GM19324 (cell line): ENCODE measurements at regions not wholly inside any gene's neighbourhood (a gene's known extent, or its start where the extent isn't known, plus 50 kb on each side); places are given as distances from the start of the nearest gene placed in this dataset.
"Not testable (repeated sequence)": the region's sequence is repeated elsewhere in the genome, so short reads cannot be mapped to it uniquely, and the experiment has no call there.

Experiments used
- ATAC-seq: cut with Tn5 transposase; IDR thresholded peaks from one replicate; pipeline ENCODE4 v1.9.1; 2021; ENCODE audit warnings: mild to moderate bottlenecking, moderate library complexity; ENCODE audit not compliant: unreplicated experiment, low FRiP score

DNA sequence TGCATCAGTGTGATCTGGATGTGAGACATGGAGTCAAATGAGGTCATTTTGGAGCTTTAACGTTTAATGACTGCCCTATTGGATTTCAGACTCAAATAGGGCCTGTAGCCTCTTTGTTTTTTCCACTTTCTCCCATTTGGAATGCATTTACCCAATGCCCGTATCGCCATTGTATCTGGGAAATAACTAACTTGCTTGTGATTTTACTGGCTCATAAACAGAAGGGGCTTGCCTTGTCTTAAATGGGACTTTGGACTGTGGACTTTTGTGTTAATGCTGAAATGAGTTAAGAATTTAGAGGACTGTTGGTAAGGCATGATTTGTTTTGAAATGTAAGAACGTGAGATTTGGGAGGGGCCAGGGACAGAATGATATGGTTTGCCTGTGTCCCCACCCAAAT is 494.6 kb downstream of the CHSY3 start:
- ATAC-seq = no peak

DNA sequence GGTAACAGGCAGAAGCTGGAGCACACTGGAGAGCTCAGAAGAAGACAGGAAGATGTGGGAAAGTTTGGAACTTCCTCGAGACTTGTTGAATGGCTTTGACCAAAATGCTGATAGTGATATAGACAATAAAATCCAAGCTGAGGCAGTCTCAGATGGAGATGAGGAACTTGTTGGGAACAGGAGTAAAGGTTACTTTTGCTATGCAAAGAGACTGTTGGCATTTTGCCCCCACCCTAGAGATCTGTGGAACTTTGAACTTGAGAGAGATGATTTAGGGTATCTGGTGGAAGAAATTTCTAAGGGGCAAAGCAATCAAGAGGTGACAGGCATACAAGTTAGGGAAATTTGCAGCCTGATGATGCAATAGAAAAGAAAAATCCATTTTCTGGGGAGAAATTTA is 493.5 kb downstream of the CHSY3 start:
- ATAC-seq = not testable (repeated sequence)

DNA sequence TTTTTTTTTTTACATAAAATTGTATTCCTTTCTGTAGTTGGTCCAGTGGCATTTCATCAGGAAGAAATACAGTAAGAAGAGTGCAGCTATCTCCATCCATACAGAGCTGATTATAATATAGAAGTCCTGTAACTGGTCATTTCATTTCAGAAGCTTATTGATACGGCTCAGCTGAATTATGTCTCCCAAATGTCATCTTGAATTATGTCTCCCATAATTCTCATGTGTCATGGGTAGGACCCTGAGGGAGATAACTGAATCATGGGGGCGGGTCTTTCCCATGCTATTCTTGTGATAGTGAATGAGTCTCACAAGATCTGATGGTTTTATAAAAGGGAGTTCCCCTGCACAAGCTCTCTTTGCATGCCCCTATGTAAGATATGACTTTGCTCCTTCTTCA is 492.9 kb downstream of the CHSY3 start:
- no peak for ATAC-seq

DNA sequence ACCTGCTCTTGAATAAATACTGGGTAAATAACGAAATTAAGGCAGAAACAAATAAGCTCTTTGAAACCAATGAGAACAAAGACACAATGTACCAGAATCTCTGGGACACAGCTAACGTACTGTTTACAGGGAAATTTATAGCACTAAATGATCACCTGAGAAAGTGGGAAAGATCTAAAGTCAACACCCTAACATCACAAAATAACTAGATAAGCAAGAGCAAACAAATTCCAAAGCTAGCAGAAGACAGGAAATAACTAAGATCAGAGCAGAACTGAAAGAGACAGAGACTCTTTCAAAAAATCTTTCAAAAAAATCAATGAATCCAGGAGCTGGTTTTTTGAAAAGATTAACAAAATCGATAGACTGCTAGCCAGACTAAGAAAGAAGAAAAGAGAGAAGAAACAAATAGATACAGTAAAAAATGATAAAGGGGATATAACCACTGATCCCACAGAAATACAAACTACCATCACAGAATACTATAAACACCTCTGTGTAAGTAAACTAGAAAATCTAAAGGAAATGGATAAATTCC is 487.5 kb downstream of the CHSY3 start:
- ATAC-seq = not testable (repeated sequence)

DNA sequence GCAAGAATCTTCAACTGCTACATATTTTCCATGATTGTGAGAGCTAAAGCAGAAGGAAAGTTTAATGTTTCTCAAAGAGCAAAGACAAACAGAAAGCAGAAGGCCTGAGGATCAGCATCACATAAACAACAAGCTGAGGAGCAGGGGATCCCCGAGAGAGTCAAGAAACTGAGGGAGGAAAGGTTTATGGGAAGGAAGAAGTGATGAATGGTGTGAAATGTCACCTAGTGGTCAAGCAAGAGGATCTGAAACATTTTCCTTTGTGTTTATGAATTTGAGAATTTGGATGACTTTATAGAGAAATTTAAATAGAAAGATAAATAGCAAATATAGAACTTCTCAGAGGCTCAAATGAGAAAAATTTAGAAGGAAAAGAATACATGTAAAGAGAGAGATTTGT is 481.9 kb downstream of the CHSY3 start:
- no peak for ATAC-seq

DNA sequence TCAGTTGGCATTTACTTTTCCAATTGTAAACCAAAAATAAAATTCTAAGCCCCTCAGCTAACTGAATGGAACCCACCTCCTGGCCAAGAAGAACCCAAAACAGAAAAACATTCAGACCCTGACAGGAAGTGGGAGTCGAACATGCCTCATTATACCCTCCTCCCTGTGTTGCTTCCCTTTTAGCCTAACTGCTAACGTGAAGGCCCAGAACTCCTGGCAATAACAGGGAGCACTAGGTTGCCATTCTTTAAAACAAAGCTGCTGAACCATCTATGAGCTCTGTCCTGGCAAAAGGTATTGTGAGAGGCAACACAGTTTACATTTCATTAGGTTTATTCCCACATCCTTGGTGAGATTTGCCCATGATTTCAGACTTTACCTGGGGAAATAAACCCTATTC is 481.4 kb downstream of the CHSY3 start:
- ATAC-seq = no peak

DNA sequence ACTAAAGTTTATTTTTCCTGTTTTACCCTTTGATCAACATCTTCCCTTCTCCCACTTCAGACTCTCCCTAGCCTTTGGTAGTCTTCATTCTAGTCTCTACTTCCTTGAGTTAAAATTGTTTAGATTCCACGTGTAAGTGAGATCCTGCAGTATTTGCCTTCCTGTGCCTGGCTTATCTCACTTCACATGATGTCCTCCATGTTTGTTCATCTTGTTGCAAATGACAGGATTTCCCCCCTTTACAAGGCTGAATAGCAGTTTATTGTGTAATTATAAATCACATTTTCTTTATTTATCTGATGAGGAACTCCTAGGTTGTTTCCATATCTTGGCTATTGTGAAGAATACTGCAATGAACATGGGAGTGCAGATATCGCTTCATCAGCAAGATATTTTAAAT is 461.7 kb downstream of the CHSY3 start:
- no peak for ATAC-seq

DNA sequence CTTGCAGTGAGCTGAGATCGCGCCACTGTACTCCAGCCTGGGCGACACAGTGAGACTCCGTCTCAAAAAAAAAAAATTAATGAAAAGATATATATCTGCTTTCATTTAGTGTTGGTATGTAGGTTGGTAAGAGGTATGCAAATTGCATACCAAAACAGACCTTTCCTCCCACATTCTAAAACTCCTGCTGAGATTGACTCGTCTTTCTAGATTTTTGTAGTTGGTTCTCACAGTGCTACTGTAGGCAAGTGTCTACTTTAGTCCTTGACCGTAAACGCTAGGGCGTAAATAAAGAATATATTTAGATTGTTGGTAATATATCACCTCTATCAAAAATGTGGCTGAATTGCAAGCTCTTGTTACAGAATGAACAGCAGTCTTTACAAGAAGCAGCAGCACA is 445.9 kb downstream of the CHSY3 start:
- no peak for ATAC-seq

DNA sequence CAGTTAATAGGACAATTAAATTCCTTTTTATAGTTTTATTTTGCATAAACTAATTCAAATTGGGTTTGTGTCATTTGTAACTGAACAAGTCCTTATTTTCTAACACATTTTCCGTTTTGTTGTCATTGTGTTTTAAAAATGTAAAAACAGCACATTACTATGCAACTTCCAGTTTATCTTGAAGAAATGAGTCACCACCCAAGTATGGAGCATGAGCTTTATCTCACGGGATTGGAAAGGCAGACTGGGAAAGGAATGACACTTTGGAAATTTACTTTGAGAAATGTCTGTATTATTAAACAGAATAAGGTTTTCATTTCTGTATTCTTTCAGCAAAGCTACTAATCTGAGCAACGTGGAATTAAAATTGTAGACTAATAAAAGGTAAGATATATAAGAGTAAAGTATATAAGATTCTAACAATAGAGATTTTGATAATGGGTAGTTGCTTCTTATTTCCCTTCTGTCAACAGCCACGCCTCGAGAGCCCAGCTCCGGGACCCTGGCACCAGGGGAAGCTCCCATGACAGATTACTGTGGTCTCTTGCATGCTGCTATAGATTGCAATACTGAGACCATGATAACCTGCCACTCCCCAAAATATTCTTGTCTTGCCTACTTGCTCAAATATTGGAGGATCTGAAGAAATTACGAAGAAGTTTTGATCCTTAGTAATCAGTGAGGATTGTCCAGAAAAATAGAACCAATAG is 433.1 kb downstream of the CHSY3 start:
- ATAC-seq = no peak

DNA sequence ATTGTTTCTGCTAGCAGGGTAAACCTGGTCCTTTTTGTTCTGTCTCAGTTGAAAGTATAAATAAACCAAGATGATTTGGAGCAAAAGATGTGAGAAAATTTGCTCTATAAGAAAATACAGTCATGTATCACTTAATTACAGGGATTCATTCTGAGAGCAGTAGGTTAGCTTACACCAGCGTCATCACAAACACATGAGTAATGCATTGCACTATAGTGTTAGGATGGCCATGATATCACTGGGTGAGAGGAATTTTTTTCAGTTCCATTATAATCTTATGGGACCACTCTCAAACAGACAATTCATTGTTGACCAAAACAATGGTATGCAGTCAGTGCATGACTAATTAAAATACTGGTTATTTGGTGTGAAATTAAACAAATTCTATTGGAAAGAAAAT is 430.9 kb downstream of the CHSY3 start:
- no peak for ATAC-seq

DNA sequence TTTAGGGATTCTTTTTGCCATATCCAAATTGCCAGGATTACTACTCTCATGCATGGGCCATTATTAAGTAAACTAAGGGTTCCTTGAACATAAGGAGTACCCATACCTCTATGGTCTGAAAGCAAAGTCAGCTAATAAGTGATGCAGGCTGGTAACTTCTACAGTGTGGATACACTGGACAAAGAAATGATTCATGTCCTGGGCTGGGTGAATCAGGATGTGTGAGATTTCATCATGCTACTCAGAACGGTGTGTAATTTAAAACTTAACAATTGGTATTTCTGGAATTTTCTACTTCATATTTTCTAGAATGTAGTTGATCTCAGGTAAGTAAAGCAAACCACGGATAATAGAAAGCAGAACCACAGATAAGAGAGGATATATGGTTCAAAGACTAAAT is 428.8 kb downstream of the CHSY3 start:
- ATAC-seq = no peak

DNA sequence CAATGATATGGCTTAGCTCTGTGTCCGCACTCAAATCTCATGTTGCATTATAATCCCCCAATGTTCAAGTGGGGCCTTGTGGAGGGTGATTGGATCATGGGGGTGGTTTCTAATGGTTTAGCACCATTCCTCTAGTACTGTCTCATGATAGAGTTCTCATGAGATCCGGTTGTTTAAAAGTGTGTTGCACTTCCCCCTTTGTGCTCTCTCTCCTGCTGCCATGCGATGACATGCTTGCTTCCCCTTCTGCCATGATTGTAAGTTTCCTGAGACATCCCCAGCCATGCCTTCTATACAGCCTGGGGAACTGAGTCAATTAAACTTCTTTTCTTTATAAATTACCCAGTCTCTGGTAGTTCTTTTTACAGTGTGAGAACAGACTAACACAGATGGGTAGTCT is 427.1 kb downstream of the CHSY3 start:
- ATAC-seq = no peak

DNA sequence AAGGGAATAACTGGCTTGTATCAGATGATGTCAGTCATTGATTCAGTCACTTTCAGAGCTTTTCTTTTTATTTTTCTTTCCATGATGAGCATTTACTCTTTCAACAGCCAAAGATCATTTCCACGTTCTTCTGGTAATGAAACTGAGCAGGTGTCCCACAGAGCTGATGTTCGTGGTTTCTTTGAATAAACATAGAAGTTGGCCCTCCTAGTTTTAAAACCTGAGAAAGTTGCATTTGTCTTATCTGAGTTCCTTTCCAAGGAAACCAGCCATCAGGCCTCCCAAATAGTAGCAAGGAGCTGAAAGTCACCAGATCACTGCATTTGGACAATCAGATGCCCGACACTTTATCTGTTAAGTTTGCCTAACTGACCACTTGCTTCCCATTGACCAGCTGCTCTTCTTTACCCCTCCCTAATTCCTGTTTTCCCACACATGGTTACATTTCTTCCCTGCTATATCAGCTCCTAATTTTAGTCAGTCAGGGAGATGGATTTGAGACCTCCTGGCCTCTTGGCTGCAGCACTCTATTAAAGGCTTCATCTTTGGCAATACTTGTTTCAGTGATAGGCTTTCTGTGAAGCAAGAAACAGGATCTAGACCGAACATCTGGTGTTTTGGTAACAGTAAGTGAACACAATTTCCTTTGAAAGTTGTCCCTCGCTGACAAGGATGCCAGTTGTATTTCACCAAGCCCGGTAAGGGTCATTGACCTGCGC is 420.8 kb downstream of the CHSY3 start:
- ATAC-seq = no peak

DNA sequence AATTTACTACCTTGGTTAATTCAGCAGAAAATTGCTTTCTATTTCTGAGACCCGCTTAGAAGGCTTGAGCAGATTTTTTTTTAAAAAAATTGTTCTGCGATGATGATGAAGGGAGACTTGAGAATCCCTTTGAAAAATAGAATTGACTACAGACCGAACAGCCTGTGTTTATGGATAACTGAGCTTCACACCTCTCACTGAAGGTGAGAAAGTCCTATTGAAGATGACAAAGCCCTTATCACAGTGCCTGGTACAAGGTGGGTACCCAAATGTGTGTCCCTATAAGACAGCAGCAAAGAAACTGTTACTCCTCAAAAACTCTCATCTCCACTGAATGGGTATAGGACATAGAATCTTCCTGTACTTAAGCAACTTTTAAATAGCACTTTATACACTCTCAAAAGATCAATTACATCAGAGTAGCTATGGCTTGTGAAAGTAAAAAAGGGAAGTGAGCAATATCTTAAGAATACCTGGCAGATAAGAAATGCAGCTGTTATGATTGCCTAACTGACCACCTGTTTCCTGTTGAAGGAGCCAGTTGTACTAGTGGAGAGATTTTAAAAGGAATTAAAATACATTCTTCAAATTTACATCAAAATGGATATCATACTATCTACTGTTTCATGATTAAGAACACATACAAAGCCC is 419.7 kb downstream of the CHSY3 start:
- peak; percentile 100 for ATAC-seq

DNA sequence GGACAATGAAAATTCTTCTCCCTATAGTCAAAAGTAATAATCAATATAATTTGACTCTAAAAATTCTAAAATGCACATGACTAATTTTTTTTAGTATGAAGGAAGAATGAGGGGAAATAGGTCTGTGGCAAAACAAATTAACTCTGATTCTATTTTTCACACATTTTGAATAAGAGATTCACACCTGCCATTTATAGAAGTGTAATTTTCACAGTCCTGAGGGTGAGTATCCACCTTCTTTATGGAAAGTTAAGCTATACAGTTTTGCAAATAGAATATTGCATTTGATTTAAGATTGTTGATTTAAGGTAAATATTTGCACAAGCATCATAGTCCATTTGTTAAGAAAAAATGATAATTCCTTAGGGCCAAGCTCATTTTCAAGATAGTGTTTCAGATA is 417.7 kb downstream of the CHSY3 start:
- no peak for ATAC-seq

DNA sequence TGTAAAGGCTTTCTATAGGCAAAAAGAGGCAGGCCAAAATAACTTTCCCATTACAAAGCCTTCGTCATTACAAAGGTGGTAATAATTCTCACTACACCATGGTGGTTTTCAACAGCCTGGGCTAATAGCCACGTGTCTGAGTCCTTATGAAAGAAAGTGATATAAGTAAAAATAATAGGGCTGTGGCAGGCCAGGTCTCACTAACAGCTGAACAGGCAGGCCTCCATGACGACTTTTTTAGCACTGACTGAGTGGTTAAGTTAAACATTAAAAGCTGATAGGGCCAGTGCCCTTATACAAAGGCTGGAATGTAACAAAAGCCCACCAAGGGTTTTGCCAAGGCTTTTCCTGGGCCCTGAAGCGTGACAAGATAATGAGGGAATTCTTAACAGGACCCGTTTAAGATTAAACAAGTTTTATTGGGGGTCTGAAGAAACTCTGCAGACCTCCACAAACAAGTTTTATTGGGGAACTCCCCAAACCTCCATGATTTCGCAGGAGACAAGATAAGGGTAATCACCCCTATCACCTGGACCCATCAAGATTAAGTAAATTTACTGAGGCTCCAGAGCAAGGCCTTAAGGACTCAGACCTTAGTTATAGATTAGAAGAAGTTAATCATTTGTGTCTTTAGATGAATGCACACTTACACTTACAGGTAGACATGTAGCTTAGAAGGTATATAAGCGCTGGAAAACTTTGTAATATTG is 412.9 kb downstream of the CHSY3 start:
- peak; percentile 57 for ATAC-seq

DNA sequence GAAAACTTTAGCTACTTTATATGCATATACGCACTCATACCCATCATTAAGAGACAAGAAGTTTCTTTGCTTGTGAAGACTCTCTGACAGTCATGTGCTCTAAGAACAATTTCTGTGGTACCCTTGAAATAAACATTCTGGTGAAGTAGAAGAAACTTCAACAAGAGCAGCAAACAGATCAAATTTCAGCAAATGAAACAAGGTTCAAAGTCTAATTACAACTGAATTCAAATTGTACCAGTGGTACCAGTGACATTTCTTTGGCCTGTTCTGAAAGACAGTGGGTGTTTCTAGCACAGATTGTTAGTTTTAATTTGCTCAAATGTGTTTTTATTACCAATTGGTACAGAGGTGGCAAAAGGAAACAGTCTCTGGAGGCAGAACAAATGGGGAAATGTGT is 391.0 kb downstream of the CHSY3 start:
- ATAC-seq = no peak

DNA sequence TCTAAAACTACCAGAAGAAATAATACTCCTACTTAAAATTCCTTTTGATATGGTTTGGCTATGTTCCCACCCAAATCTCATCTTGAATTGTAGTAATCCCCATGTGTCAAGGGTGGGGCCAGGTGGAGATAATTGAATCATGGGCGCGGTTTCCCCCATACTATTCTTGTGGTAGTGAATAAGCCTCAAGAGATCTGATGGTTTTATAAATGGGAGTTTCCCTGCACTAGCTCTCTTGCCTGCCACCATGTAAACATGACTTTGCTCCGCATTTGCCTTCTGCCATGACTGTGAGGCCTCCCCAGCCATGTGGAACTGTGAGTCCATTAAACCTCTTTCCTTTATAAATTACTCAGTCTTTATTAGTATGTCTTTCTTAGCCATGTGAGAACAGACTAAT is 390.5 kb downstream of the CHSY3 start:
- ATAC-seq = not testable (repeated sequence)

DNA sequence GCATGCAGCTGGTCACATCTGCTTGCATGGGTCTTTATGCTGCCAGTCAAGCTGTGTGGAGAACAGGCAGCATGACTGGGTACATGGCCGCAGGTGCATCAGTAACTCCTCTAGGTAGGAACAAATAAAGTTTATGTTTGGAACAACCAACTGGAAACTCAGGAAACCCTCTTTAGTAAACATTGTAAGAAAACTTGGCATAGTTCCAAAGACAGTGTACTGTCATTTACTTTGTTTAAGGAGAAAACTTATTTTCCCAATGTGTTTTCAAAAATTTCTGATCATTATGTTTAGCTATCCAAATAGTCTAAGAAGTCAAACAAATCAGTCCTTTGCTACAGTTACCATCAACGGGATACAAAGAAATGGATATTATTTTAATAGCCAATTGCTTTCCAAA is 386.0 kb downstream of the CHSY3 start:
- no peak for ATAC-seq

DNA sequence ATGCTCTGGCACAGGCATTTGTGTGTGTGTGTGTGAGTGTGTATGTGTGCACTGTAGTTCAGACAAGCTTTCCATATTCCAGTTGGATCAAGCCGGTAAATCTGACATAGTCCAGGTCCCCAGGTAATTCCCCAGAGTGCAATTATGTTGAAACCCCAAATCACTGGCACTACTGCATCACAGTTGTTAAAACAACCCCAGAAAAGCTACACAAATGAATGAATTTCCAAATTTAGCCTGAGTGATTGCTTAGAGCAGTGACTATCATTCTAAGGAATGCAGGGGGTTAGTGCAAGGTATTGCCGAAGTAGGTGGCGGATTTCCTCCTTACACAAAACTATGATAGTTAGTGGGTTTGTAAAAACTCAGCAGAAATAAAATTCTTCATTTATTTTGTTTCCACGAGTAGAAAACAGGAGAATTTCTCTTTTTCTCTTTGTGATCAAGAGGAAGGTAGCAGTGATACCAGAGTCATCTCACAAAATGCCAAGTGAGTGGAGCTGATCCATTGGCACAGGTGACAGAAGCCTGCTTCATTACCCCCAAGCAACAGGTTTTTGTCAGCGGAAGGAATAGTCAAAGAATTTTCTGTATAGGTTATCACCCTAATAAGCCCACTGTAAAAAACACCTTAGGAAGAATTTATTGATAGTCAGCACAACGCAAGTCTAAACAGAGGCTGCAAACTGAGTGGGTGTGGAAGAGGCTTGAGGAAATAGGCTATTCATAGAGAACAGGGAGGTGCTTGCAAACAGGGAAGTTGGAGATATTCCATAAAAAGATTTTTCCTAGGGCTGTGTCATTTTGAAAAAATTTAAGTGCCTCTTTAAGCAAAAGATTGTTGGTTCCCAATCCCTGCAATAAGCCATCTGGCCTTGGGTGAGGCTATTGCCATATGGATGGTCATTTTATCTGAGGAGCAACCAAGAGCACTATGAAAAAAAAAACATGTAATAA is 385.1 kb downstream of the CHSY3 start:
- no peak for ATAC-seq
